Activated CD8-positive, alpha-beta memory T cell treated with anti-CD3 and anti-CD28 coated beads, Interleukin-2, amount 10 ng/mL, durations not matched to agents 7 days and 5 days (primary cell): ENCODE measurements at regions not wholly inside any gene's neighbourhood (a gene's known extent, or its start where the extent isn't known, plus 50 kb on each side); places are given as distances from the start of the nearest gene placed in this dataset.

ENCODE experiments used
- ATAC-seq: fragments of 150-1000 bp; cut with Tn5 transposase; one replicate; pipeline ENCODE4 v1.10.0; 2021; ENCODE audit warnings: moderate library complexity
- CTCF ChIA-PET: fragments of 350-600 bp; sonication (Branson Sonifier 250); formaldehyde crosslinking; loops from one replicate; lab custom pipeline; 2021; ENCODE audit warnings: antibody characterized with exemption; lab: Charles Lee
- DNase-seq: peaks from one replicate; pipeline ENCODE4 v3.0.0-alpha.2; 2020
- H3K27ac Mint-ChIP-seq: one replicate; pipeline ENCODE4 v1.8.0; 2021; ENCODE audit warnings: mild to moderate bottlenecking, mixed read lengths
- H3K27me3 Mint-ChIP-seq: one replicate; pipeline ENCODE4 v1.8.0; 2021; ENCODE audit warnings: mixed read lengths
- H3K36me3 Mint-ChIP-seq: one replicate; pipeline ENCODE4 v1.8.0; 2021; ENCODE audit warnings: mild to moderate bottlenecking, mixed read lengths
- H3K4me1 Mint-ChIP-seq: one replicate; pipeline ENCODE4 v1.8.0; 2021; ENCODE audit warnings: mixed read lengths
- H3K4me3 Mint-ChIP-seq: one replicate; pipeline ENCODE4 v1.8.0; 2021; ENCODE audit warnings: mild to moderate bottlenecking, moderate library complexity, mixed read lengths
- H3K9me3 Mint-ChIP-seq: one replicate; pipeline ENCODE4 v1.8.0; 2022; ENCODE audit warnings: low read depth, mixed read lengths

- Mint-ChIP-seq H3K36me3 (no peaks in the 10 kb centered on the region), H3K4me1 (no peaks in the 10 kb centered on the region), H3K27ac (no peak overlapping the region), H3K4me3 (no peak overlapping the region), H3K27me3 (no peaks in the 10 kb centered on the region), H3K9me3 (peaks cover 4% of the 10 kb centered on the region)
- CTCF ChIA-PET: no interaction called here
- DNase-seq: no peak
- no peak for ATAC-seq
Measured at GRCh38 chr3:64898941-64899340, 211.1 kb upstream of the ADAMTS9 start.

- DNase-seq: no peak
- no peaks in the 10 kb centered on the region for H3K27me3 Mint-ChIP-seq
- H3K4me1 Mint-ChIP-seq: no peaks in the 10 kb centered on the region
- H3K4me3 Mint-ChIP-seq: no peak overlapping the region
- no peak for ATAC-seq
- H3K36me3 Mint-ChIP-seq: no peaks in the 10 kb centered on the region
- H3K27ac Mint-ChIP-seq: no peak overlapping the region
- CTCF ChIA-PET: no interaction called here
- peaks cover 9% of the 10 kb centered on the region for H3K9me3 Mint-ChIP-seq
Measured at GRCh38 chr3:64895991-64896895, 208.4 kb upstream of the ADAMTS9 start.

GRCh38 chr3:64895106-64895990 lies 207.5 kb upstream of the ADAMTS9 start:
- Mint-ChIP-seq H3K4me1 (no peaks in the 10 kb centered on the region), H3K4me3 (no peak overlapping the region), H3K27ac (no peak overlapping the region), H3K36me3 (no peaks in the 10 kb centered on the region), H3K9me3 (peaks cover 9% of the 10 kb centered on the region), H3K27me3 (no peaks in the 10 kb centered on the region)
- no peak for DNase-seq
- CTCF ChIA-PET: no interaction called here
- ATAC-seq: no peak

- H3K9me3 Mint-ChIP-seq: peaks cover 9% of the 10 kb centered on the region
- H3K27ac Mint-ChIP-seq: no peak overlapping the region
- H3K4me3 Mint-ChIP-seq: no peak overlapping the region
- no peaks in the 10 kb centered on the region for H3K27me3 Mint-ChIP-seq
- ATAC-seq (no peak), DNase-seq (no peak)
- no peaks in the 10 kb centered on the region for H3K4me1 Mint-ChIP-seq
- CTCF ChIA-PET: no interaction called here
- no peaks in the 10 kb centered on the region for H3K36me3 Mint-ChIP-seq
Measured at GRCh38 chr3:64894006-64894405, 206.2 kb upstream of the ADAMTS9 start.

GRCh38 chr3:64892671-64893309 lies 205.0 kb upstream of the ADAMTS9 start:
- Mint-ChIP-seq H3K27me3 (no peaks in the 10 kb centered on the region), H3K4me3 (no peak overlapping the region), H3K36me3 (no peaks in the 10 kb centered on the region), H3K9me3 (peaks cover 7% of the 10 kb centered on the region), H3K27ac (no peak overlapping the region), H3K4me1 (no peaks in the 10 kb centered on the region)
- DNase-seq (no peak), ATAC-seq (no peak)
- CTCF ChIA-PET: no interaction called here

GRCh38 chr3:64891021-64891420 lies 203.2 kb upstream of the ADAMTS9 start:
- no peak overlapping the region for H3K4me3 Mint-ChIP-seq
- CTCF ChIA-PET: no interaction called here
- ATAC-seq (no peak), DNase-seq (no peak)
- no peaks in the 10 kb centered on the region for H3K4me1 Mint-ChIP-seq
- no peaks in the 10 kb centered on the region for H3K36me3 Mint-ChIP-seq
- peaks cover 6% of the 10 kb centered on the region for H3K9me3 Mint-ChIP-seq
- H3K27me3 Mint-ChIP-seq: no peaks in the 10 kb centered on the region
- no peak overlapping the region for H3K27ac Mint-ChIP-seq

- H3K9me3 Mint-ChIP-seq: peaks cover 6% of the 10 kb centered on the region
- ATAC-seq (no peak), DNase-seq (no peak)
- no peaks in the 10 kb centered on the region for H3K36me3 Mint-ChIP-seq
- no peak overlapping the region for H3K27ac Mint-ChIP-seq
- H3K4me1 Mint-ChIP-seq: no peaks in the 10 kb centered on the region
- no peaks in the 10 kb centered on the region for H3K27me3 Mint-ChIP-seq
- no peak overlapping the region for H3K4me3 Mint-ChIP-seq
- CTCF ChIA-PET: no interaction called here
Measured at GRCh38 chr3:64890466-64890865, 202.7 kb upstream of the ADAMTS9 start.

GRCh38 chr3:64890006-64890405 lies 202.2 kb upstream of the ADAMTS9 start:
- Mint-ChIP-seq H3K27ac (no peak overlapping the region), H3K27me3 (no peaks in the 10 kb centered on the region), H3K4me3 (no peak overlapping the region), H3K36me3 (no peaks in the 10 kb centered on the region), H3K4me1 (no peaks in the 10 kb centered on the region), H3K9me3 (peaks cover 6% of the 10 kb centered on the region)
- no peak for DNase-seq
- CTCF ChIA-PET: no interaction called here
- ATAC-seq: no peak

GRCh38 chr3:64888840-64889392 lies 201.1 kb upstream of the ADAMTS9 start:
- ATAC-seq (no peak), DNase-seq (no peak)
- Mint-ChIP-seq H3K27me3 (no peaks in the 10 kb centered on the region), H3K4me3 (no peak overlapping the region), H3K4me1 (no peaks in the 10 kb centered on the region), H3K36me3 (no peaks in the 10 kb centered on the region), H3K27ac (no peak overlapping the region), H3K9me3 (peaks cover 6% of the 10 kb centered on the region)
- CTCF ChIA-PET: no interaction called here

GRCh38 chr3:64888165-64888564 lies 200.4 kb upstream of the ADAMTS9 start:
- no peaks in the 10 kb centered on the region for H3K36me3 Mint-ChIP-seq

GRCh38 chr3:64885055-64885454 lies 197.3 kb upstream of the ADAMTS9 start:
- CTCF ChIA-PET: no interaction called here
- ATAC-seq (no peak), DNase-seq (no peak)
- Mint-ChIP-seq H3K36me3 (no peaks in the 10 kb centered on the region), H3K9me3 (peaks cover 5% of the 10 kb centered on the region), H3K4me1 (no peaks in the 10 kb centered on the region), H3K27ac (no peak overlapping the region), H3K27me3 (no peaks in the 10 kb centered on the region), H3K4me3 (no peak overlapping the region)

More at GRCh38 chr3:64888165-64888564, 200.4 kb upstream of the ADAMTS9 start:
- Mint-ChIP-seq H3K4me1 (no peaks in the 10 kb centered on the region), H3K27ac (no peak overlapping the region), H3K9me3 (peaks cover 6% of the 10 kb centered on the region), H3K27me3 (no peaks in the 10 kb centered on the region), H3K4me3 (no peak overlapping the region)
- DNase-seq (no peak), ATAC-seq (no peak)
- CTCF ChIA-PET: no interaction called here

- CTCF ChIA-PET: no interaction called here
Measured at GRCh38 chr3:64884536-64884935, 196.7 kb upstream of the ADAMTS9 start.

GRCh38 chr3:64880916-64881315 lies 193.1 kb upstream of the ADAMTS9 start:
- Mint-ChIP-seq H3K27ac (no peak overlapping the region), H3K27me3 (no peaks in the 10 kb centered on the region), H3K9me3 (peaks cover 4% of the 10 kb centered on the region), H3K4me3 (no peak overlapping the region), H3K36me3 (no peaks in the 10 kb centered on the region), H3K4me1 (no peaks in the 10 kb centered on the region)
- DNase-seq: no peak
- CTCF ChIA-PET: no interaction called here
- no peak for ATAC-seq

More at GRCh38 chr3:64884536-64884935, 196.7 kb upstream of the ADAMTS9 start:
- ATAC-seq: no peak
- Mint-ChIP-seq H3K4me1 (no peaks in the 10 kb centered on the region), H3K36me3 (no peaks in the 10 kb centered on the region), H3K4me3 (no peak overlapping the region), H3K27me3 (no peaks in the 10 kb centered on the region), H3K9me3 (peaks cover 5% of the 10 kb centered on the region), H3K27ac (no peak overlapping the region)
- no peak for DNase-seq
